Endothelial cell of umbilical vein (primary cell): ENCODE measurements at regions not wholly inside any gene's neighbourhood (a gene's known extent, or its start where the extent isn't known, plus 50 kb on each side); places are given as distances from the start of the nearest gene placed in this dataset.

Source experiments
- BruUV-seq: library from RNA; stranded (reverse); fragments of 400-500 nt; replicated peaks from 2 replicates; lab custom pipeline; 2021; lab: Mats Ljungman, UMichigan
- CTCF ChIA-PET: fragments of 300-600, 350-600 bp; sonication (Branson Sonifier 250); formaldehyde crosslinking; loops from one replicate; lab custom pipeline; 2021; ENCODE audit warnings: antibody characterized with exemption, inconsistent platforms; lab: Charles Lee
- POLR2A ChIA-PET: fragments of 300-600, 350-600 bp; sonication (Branson Sonifier 250); formaldehyde crosslinking; loops from one replicate; lab custom pipeline; 2021; ENCODE audit warnings: antibody characterized with exemption, inconsistent platforms; lab: Charles Lee
- DNase-seq: peaks from one replicate; pipeline ENCODE4 v3.0.0-alpha.2; 2011; ENCODE audit warnings: low read depth, low spot score
- FAIRE-seq: peaks from 2 replicates; lab custom pipeline; 2011; peaks lifted over from hg19 to GRCh38; lab: Jason Lieb, UNC
- H2AFZ ChIP-seq: 2 replicates; pipeline ENCODE4 v1.6.0; 2012; ENCODE audit warnings: low read depth, low read length, control low read depth, inconsistent platforms
- H3K27ac ChIP-seq: 2 replicates; pipeline ENCODE4 v1.5.1; 2011; ENCODE audit warnings: low read depth, mild to moderate bottlenecking, control low read depth, low read length, moderate library complexity; ENCODE audit not compliant: insufficient read depth
- H3K27me3 ChIP-seq, 2 experiments: 2 replicates each; pipeline versions ENCODE4 v1.6.0 to v1.6.1; 2011; ENCODE audit warnings: low read length in 2 of 2, mixed read lengths in 1 of 2; ENCODE audit not compliant: control insufficient read depth in 2 of 2, insufficient read depth in 2 of 2
- H3K36me3 ChIP-seq, 2 experiments: 2 replicates in 1 of 2; 3 replicates in 1 of 2; pipeline ENCODE4 v1.5.1; 2011; ENCODE audit warnings: low read length in 2 of 2, mild to moderate bottlenecking in 1 of 2, moderate library complexity in 1 of 2; ENCODE audit not compliant: control insufficient read depth in 2 of 2, insufficient read depth in 2 of 2; ENCODE audit errors: extremely low read depth in 1 of 2
- H3K4me1 ChIP-seq: 3 replicates; pipeline ENCODE4 v1.5.1; 2011; ENCODE audit warnings: mild to moderate bottlenecking, low read length; ENCODE audit not compliant: control insufficient read depth, insufficient read depth; ENCODE audit errors: extremely low read depth
- H3K4me2 ChIP-seq: 2 replicates; pipeline ENCODE4 v1.6.1; 2011; ENCODE audit warnings: low read length, control low read depth, mixed read lengths; ENCODE audit not compliant: insufficient read depth
- H3K4me3 ChIP-seq, 3 experiments: fragments of 200-600 bp in 1 of 3; sonication (generic), shearing (Covaris generic) in 1 of 3; replicated peaks in 1 of 3; 2 replicates each; pipeline ENCODE4 v1.5.1; 2011 to 2016; ENCODE audit warnings: control low read depth in 3 of 3, low read length in 3 of 3, mild to moderate bottlenecking in 2 of 3, inconsistent platforms in 1 of 3, low read depth in 1 of 3, moderate library complexity in 1 of 3; ENCODE audit not compliant: insufficient read depth in 1 of 3
- H3K79me2 ChIP-seq: 2 replicates; pipeline ENCODE4 v1.6.0; 2012; ENCODE audit warnings: low read length, inconsistent platforms; ENCODE audit not compliant: control insufficient read depth, insufficient read depth
- H3K9ac ChIP-seq: replicated peaks from 2 replicates; pipeline ENCODE3; 2011; ENCODE audit warnings: low read length, control low read depth; ENCODE audit not compliant: insufficient read depth; ENCODE audit errors: extremely low read depth
- H3K9me1 ChIP-seq: replicated peaks from 3 replicates; pipeline ENCODE4 v1.6.0; 2011; ENCODE audit warnings: mild to moderate bottlenecking, low read length; ENCODE audit not compliant: control insufficient read depth, insufficient read depth; ENCODE audit errors: extremely low read depth
- H3K9me3 ChIP-seq: replicated peaks from 2 replicates; pipeline ENCODE4 v1.5.1; 2012; ENCODE audit warnings: low read length, inconsistent platforms; ENCODE audit not compliant: control insufficient read depth, insufficient read depth
- H4K20me1 ChIP-seq: replicated peaks from 2 replicates; pipeline ENCODE3; 2011; ENCODE audit warnings: mild to moderate bottlenecking, low read length; ENCODE audit not compliant: control insufficient read depth, insufficient read depth; ENCODE audit errors: extremely low read depth
- CTCF ChIP-seq, 2 donors: IDR thresholded peaks; 1 replicate in 1 of 2; 2 replicates in 1 of 2; pipeline ENCODE4 v1.5.1; 2011; ENCODE audit warnings: low read length in 2 of 2, mild to moderate bottlenecking in 2 of 2, moderate library complexity in 2 of 2, control low read depth in 1 of 2, inconsistent platforms in 1 of 2, low read depth in 1 of 2; ENCODE audit not compliant: insufficient read depth in 1 of 2; ENCODE audit errors: extremely low read depth in 1 of 2
- EZH2 ChIP-seq: IDR thresholded peaks from 2 replicates; pipeline ENCODE4 v1.6.1; 2012; ENCODE audit warnings: borderline replicate concordance, low read depth, mild to moderate bottlenecking, moderate library complexity, low read length, inconsistent platforms; ENCODE audit not compliant: severe bottlenecking
- FOS ChIP-seq: IDR thresholded peaks from 2 replicates; pipeline ENCODE4 v1.6.1; 2011; ENCODE audit warnings: mild to moderate bottlenecking, low read length, moderate library complexity, borderline replicate concordance; ENCODE audit not compliant: insufficient read depth
- GATA2 ChIP-seq: IDR thresholded peaks from 2 replicates; pipeline ENCODE4 v1.7.0; 2011; ENCODE audit warnings: low read depth, mild to moderate bottlenecking, moderate library complexity, mixed read lengths, low read length; ENCODE audit not compliant: insufficient read length, insufficient read depth
- JUN ChIP-seq: IDR thresholded peaks from 2 replicates; pipeline ENCODE4 v1.6.1; 2011; ENCODE audit warnings: borderline replicate concordance, low read depth; ENCODE audit not compliant: insufficient read length, insufficient read depth
- MYC ChIP-seq: IDR thresholded peaks from one replicate; pipeline ENCODE4 v1.6.1; 2011; ENCODE audit warnings: mild to moderate bottlenecking, low read depth, low read length
- POLR2A ChIP-seq: IDR thresholded peaks from 2 replicates; pipeline ENCODE4 v1.6.1; 2012; ENCODE audit warnings: low read depth, mild to moderate bottlenecking, control low read depth, low read length
- POLR2AphosphoS5 ChIP-seq: IDR thresholded peaks from 2 replicates; pipeline ENCODE4 v1.6.1; 2012; ENCODE audit warnings: low read depth, mild to moderate bottlenecking, control low read depth, low read length, moderate library complexity; ENCODE audit not compliant: insufficient read depth
- dilution Hi-C: fragments of 300-500 bp; cut with MboI; formaldehyde crosslinking; loops from one replicate; pipeline ENCODE4 v1.15.0; 2019; ENCODE audit warnings: low sequenced_read_pairs; ENCODE audit not compliant: extremely low pct_ligation_motif_present
- intact Hi-C: fragments of 100-400 bp; cut with micrococcal nuclease; formaldehyde crosslinking; loops from one replicate; pipeline ENCODE4 v1.10.0; 2022
- TF ChIP-seq, protein P1 (sequence below): IDR thresholded peaks from 2 replicates; pipeline ENCODE4 v1.6.1; 2011; ENCODE audit not compliant: insufficient read depth, insufficient read length

DNA sequence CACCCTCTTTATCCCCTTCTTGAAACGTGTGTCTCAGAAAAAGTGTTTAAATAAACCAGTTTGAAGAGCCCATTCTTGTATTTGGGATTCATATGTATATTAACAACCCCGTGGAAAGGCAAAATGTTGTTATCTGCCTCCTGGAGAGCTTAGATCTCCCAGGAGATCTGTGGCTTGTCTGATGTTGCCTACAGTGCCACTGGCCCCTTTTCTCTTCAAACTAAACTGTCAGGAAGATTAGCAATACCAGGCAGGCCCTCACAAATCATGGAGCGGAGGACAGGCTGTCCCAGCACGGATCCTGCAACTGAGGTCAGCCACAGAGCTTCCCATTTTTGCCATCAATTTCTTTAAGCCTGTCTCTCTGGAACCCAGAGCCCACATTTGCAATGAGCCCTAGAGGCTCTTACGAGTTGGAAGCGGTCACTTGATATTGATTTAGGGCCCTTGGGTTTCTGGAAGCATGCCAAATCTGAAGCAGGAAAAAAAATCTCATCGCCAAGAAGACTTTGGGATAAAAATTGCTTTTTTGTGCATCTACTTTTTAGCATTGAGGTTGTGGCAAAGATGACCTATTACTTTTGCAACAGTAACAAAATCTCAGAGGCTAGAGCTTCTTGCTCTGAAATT is 234.1 kb downstream of the OPA1 start:
- Histone ChIP-seq H2AFZ (no peak overlapping the region), H4K20me1 (no peaks in the 10 kb centered on the region), H3K4me1 (no peaks in the 10 kb centered on the region), H3K27ac (no peak overlapping the region), H3K9me1 (no peaks in the 10 kb centered on the region), H3K27me3 (peaks cover 5 to 15% of the 10 kb centered on the region in 2 experiments), H3K4me2 (no peak overlapping the region), H3K9me3 (no peaks in the 10 kb centered on the region), H3K79me2 (no peaks in the 10 kb centered on the region), H3K4me3 (no peak overlapping the region), H3K9ac (no peak overlapping the region), H3K36me3 (no peaks in the 10 kb centered on the region)
- intact Hi-C loops (no loop called here), dilution Hi-C loops (no loop called here)
- DNase-seq: no peak
- ChIA-PET POLR2A (no interaction called here), CTCF (interaction anchor here (1.0 to 1.5 kb wide), 4 partner anchors 10 to 215 kb away, joined by 3 to 4 read pairs (median 4); no protein-coding TSS in a partner anchor)
- FAIRE-seq: no peak
- no TSS peak for BruUV-seq
- TF ChIP-seq POLR2AphosphoS5 (no peak), GATA2 (no peak)

- H3K79me2 ChIP-seq: no peaks in the 10 kb centered on the region
- ChIA-PET POLR2A (no interaction called here), CTCF (interaction anchor here (1.0 to 1.5 kb wide), 2 partner anchors 11 to 13 kb away, joined by 4 read pairs; no protein-coding TSS in a partner anchor)
- no peaks in the 10 kb centered on the region for H3K9me3 ChIP-seq
- no peak for TF ChIP-seq FOS
- TF ChIP-seq, protein P1, sequence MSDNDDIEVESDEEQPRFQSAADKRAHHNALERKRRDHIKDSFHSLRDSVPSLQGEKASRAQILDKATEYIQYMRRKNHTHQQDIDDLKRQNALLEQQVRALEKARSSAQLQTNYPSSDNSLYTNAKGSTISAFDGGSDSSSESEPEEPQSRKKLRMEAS: no peak
- TF ChIP-seq CTCF (IDR thresholded peaks at IDR 0.05; ENCODE audit: extremely low read depth in 1 of 2, insufficient read depth in 1 of 2, low read depth in 1 of 2, low read length in 2 of 2): no peak
- no peak for TF ChIP-seq EZH2
- no peak for TF ChIP-seq MYC
- no peak for TF ChIP-seq GATA2
- no peak for TF ChIP-seq POLR2AphosphoS5
- TF ChIP-seq JUN: no peak
- no peak for TF ChIP-seq POLR2A
- H3K4me3 ChIP-seq: no peak overlapping the region
- intact Hi-C loops (no loop called here), dilution Hi-C loops (no loop called here)
- no peak for FAIRE-seq
- H4K20me1 ChIP-seq: no peaks in the 10 kb centered on the region
- no TSS peak for BruUV-seq
- no peak overlapping the region for H3K4me2 ChIP-seq
- no peaks in the 10 kb centered on the region for H3K9me1 ChIP-seq
- H2AFZ ChIP-seq: no peak overlapping the region
- H3K36me3 ChIP-seq: no peaks in the 10 kb centered on the region
- DNase-seq: no peak
- H3K27ac ChIP-seq: no peak overlapping the region
- peaks cover 3 to 15% of the 10 kb centered on the region in 2 experiments for H3K27me3 ChIP-seq
- H3K9ac ChIP-seq: no peak overlapping the region
- no peaks in the 10 kb centered on the region for H3K4me1 ChIP-seq
Observed at GRCh38 chr3:193827871-193828270, 234.9 kb downstream of the OPA1 start.
